ENCODE measurements at regions not wholly inside any gene's neighbourhood (a gene's known extent, or its start where the extent isn't known, plus 50 kb on each side); places are given as distances from the start of the nearest gene placed in this dataset.

- TF ChIP-seq CTCF (IDR thresholded peaks at IDR 0.05; ENCODE audit: poor library complexity) (no peak), EZH2 (IDR thresholded peaks at IDR 0.05; ENCODE audit: borderline replicate concordance) (no peak), EZH2phosphoT487 (IDR thresholded peaks at IDR 0.05; ENCODE audit: low read depth, severe bottlenecking, unreplicated experiment) (no peak)
These were observed 163.4 kb downstream of the GAS1 start for GRCh38 chr9:86783884-86784283.

Measured in hepatocyte (in vitro differentiated cells).